K562 (cell line): ENCODE measurements at regions not wholly inside any gene's neighbourhood (a gene's known extent, or its start where the extent isn't known, plus 50 kb on each side); places are given as distances from the start of the nearest gene placed in this dataset.

ENCODE experiments used
- ATAC-seq: fragments of 200-7000 bp; cut with Tn5 transposase; 3 replicates; pipeline ENCODE4 v1.9.1; 2020; ENCODE audit warnings: moderate library complexity
- BruUV-seq: library from RNA; stranded (reverse); fragments of 400-500 nt; replicated peaks from 2 replicates; lab custom pipeline; 2021; lab: Mats Ljungman, UMichigan
- CTCF ChIA-PET: fragments of 300-600 bp; formaldehyde crosslinking; extraction: SDS; loops from one replicate; lab custom pipeline; 2021; ENCODE audit warnings: low intra/inter-chr PET ratio; lab: Yijun Ruan, JAX
- POLR2A ChIA-PET: fragments of 300-600, 350-650 bp; sonication (Branson Sonifier 250); formaldehyde crosslinking; extraction: SDS; loops from one replicate; lab custom pipeline; 2021; ENCODE audit warnings: antibody characterized with exemption, inconsistent platforms; lab: Yijun Ruan, JAX
- DNase-seq, 4 experiments: peaks; one replicate each; pipeline versions ENCODE4 v3.0.0 to v3.0.0-alpha.2; 2011 to 2018; ENCODE audit warnings: low spot score in 3 of 4, mixed read lengths in 3 of 4; ENCODE audit errors: extremely low read depth in 1 of 4
- FAIRE-seq: peaks from 2 replicates; lab custom pipeline; 2011; peaks lifted over from hg19 to GRCh38; lab: Jason Lieb, UNC
- H2AFZ ChIP-seq: 2 replicates; pipeline ENCODE4 v1.6.0; 2011; ENCODE audit warnings: low read depth, low read length, control low read depth, inconsistent platforms
- H3K27ac ChIP-seq: fragments of 200-600 bp; 3 replicates; pipeline ENCODE4 v1.8.0; 2011; ENCODE audit warnings: low read depth, mild to moderate bottlenecking, control low read depth, inconsistent platforms, low read length, moderate library complexity, mixed read lengths; ENCODE audit errors: extremely low read depth
- H3K27me3 ChIP-seq, 2 experiments: fragments of 300-600 bp in 1 of 2; 2 replicates in 1 of 2; 3 replicates in 1 of 2; pipeline versions ENCODE4 v1.6.0 to v1.8.0; 2011; ENCODE audit warnings: inconsistent platforms in 2 of 2, low read length in 2 of 2, mild to moderate bottlenecking in 1 of 2, mixed read lengths in 1 of 2, moderate library complexity in 1 of 2; ENCODE audit not compliant: control insufficient read depth in 2 of 2, insufficient read depth in 2 of 2
- H3K36me3 ChIP-seq: fragments of 300-600 bp; 3 replicates; pipeline ENCODE4 v1.8.0; 2011; ENCODE audit warnings: mild to moderate bottlenecking, low read length, inconsistent platforms; ENCODE audit not compliant: control insufficient read depth, insufficient read depth
- H3K4me1 ChIP-seq, 2 experiments: fragments of 200-600 bp in 1 of 2; replicated peaks in 1 of 2; 2 replicates in 1 of 2; 3 replicates in 1 of 2; pipeline versions ENCODE4 v1.5.1 to v1.8.0; 2011; ENCODE audit warnings: inconsistent platforms in 2 of 2, low read length in 2 of 2, mild to moderate bottlenecking in 1 of 2, mixed read lengths in 1 of 2, moderate library complexity in 1 of 2; ENCODE audit not compliant: control insufficient read depth in 2 of 2, insufficient read depth in 2 of 2
- H3K4me2 ChIP-seq: 2 replicates; pipeline ENCODE4 v1.6.1; 2011; ENCODE audit warnings: low read length, control low read depth, inconsistent platforms, mixed read lengths; ENCODE audit not compliant: insufficient read depth
- H3K4me3 ChIP-seq: fragments of 200-600 bp; sonication (generic), shearing (Covaris generic); 2 replicates; pipeline ENCODE4 v1.5.1; 2016; ENCODE audit warnings: control low read depth, inconsistent platforms
- H3K79me2 ChIP-seq: fragments of 200-600 bp; 3 replicates; pipeline ENCODE4 v1.8.0; 2011; ENCODE audit warnings: low read length, inconsistent platforms; ENCODE audit not compliant: control insufficient read depth, insufficient read depth
- H3K9ac ChIP-seq, 2 experiments: 2 replicates each; pipeline versions ENCODE4 v1.6.0 to v1.6.1; 2011; ENCODE audit warnings: low read depth in 2 of 2, low read length in 2 of 2, control low read depth in 1 of 2, inconsistent platforms in 1 of 2, mild to moderate bottlenecking in 1 of 2, mixed read lengths in 1 of 2; ENCODE audit not compliant: insufficient read depth in 1 of 2
- H3K9me1 ChIP-seq: one replicate; pipeline ENCODE4 v1.6.0; 2011; ENCODE audit warnings: inconsistent platforms, mild to moderate bottlenecking, low read length, moderate library complexity; ENCODE audit not compliant: control insufficient read depth, insufficient read depth
- H3K9me3 ChIP-seq: replicated peaks from 2 replicates; pipeline ENCODE4 v1.5.1; 2011; ENCODE audit warnings: low read depth, low read length, inconsistent platforms; ENCODE audit not compliant: control insufficient read depth, insufficient read depth
- H4K20me1 ChIP-seq: replicated peaks from 2 replicates; pipeline ENCODE4 v1.6.1; 2011; ENCODE audit warnings: low read length, inconsistent platforms, mixed read lengths; ENCODE audit not compliant: control insufficient read depth, insufficient read depth
- MTA3 ChIP-seq: fragments of 450-650 bp; formaldehyde crosslinking; IDR thresholded peaks from 2 replicates; pipeline ENCODE4 v1.6.1; 2017; ENCODE audit warnings: mild to moderate bottlenecking, borderline replicate concordance
- RBM25 ChIP-seq: fragments of 200-400 bp; formaldehyde crosslinking; IDR thresholded peaks from 2 replicates; pipeline ENCODE4 v1.6.1; 2018; ENCODE audit warnings: low read length, low read depth, moderate library complexity; ENCODE audit not compliant: severe bottlenecking
- WGBS: fragments of 100-300 bp; shearing (Covaris generic); methylation state at CpG from one replicate; pipeline ENCODE4 v1.1.6; 2016; ENCODE audit warnings: low coverage, mixed read lengths; ENCODE audit not compliant: insufficient coverage; ENCODE audit errors: missing lambda C conversion rate; 5-methylcytosine and 5-hydroxymethylcytosine counted together
- in situ Hi-C: fragments of 300-500 bp; cut with MboI; formaldehyde crosslinking; loops from 4 replicates; pipeline ENCODE4 v1.15.0; 2018; ENCODE audit warnings: inconsistent platforms, mixed read lengths
- intact Hi-C: fragments of 100-400 bp; cut with micrococcal nuclease; formaldehyde crosslinking; loops from 2 replicates; pipeline ENCODE4 v1.14.2; 2022
- TF ChIP-seq, protein P1 (sequence below): fragments of 450-650 bp; IDR thresholded peaks from 2 replicates; pipeline ENCODE4 v1.6.1; 2017; ENCODE audit warnings: antibody characterized with exemption, mild to moderate bottlenecking

DNA sequence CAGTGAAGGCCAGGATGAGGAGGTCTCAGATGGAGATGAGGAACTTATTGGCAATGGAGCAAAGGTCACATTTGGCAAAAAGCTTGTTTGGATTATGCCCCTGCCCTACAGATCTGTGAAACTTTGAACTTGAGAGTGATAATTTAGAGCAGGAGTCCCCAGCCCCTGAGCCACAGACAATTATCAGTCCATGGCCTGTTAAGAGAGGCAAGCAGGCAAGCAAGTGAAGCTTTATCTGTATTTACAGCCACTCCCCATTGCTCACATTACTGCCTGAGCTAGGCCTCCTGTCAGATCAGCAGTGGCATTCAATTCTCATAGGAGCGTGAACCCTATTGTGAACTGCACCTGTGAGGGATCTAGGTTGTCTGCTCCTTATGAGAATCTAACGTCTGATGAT is 1076.9 kb upstream of the TENM4 start:
- in situ Hi-C loops: no loop called here
- CTCF ChIA-PET: no interaction called here
- no peak for ATAC-seq
- Histone ChIP-seq H3K4me1 (no peaks in the 10 kb centered on the region), H3K79me2 (no peaks in the 10 kb centered on the region), H3K27ac (no peak overlapping the region), H3K36me3 (no peaks in the 10 kb centered on the region), H3K9ac (no peak overlapping the region)
- no peak for FAIRE-seq
- intact Hi-C loops: no loop called here
- POLR2A ChIA-PET: no interaction called here
- 0% methylated on average over 2 of the region's 2 CpGs for WGBS
- DNase-seq: no peak
- TF ChIP-seq MTA3: no peak
- TF ChIP-seq, protein P1, sequence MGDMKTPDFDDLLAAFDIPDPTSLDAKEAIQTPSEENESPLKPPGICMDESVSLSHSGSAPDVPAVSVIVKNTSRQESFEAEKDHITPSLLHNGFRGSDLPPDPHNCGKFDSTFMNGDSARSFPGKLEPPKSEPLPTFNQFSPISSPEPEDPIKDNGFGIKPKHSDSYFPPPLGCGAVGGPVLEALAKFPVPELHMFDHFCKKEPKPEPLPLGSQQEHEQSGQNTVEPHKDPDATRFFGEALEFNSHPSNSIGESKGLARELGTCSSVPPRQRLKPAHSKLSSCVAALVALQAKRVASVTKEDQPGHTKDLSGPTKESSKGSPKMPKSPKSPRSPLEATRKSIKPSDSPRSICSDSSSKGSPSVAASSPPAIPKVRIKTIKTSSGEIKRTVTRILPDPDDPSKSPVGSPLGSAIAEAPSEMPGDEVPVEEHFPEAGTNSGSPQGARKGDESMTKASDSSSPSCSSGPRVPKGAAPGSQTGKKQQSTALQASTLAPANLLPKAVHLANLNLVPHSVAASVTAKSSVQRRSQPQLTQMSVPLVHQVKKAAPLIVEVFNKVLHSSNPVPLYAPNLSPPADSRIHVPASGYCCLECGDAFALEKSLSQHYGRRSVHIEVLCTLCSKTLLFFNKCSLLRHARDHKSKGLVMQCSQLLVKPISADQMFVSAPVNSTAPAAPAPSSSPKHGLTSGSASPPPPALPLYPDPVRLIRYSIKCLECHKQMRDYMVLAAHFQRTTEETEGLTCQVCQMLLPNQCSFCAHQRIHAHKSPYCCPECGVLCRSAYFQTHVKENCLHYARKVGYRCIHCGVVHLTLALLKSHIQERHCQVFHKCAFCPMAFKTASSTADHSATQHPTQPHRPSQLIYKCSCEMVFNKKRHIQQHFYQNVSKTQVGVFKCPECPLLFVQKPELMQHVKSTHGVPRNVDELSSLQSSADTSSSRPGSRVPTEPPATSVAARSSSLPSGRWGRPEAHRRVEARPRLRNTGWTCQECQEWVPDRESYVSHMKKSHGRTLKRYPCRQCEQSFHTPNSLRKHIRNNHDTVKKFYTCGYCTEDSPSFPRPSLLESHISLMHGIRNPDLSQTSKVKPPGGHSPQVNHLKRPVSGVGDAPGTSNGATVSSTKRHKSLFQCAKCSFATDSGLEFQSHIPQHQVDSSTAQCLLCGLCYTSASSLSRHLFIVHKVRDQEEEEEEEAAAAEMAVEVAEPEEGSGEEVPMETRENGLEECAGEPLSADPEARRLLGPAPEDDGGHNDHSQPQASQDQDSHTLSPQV: no peak
- no peak for TF ChIP-seq RBM25
- TF ChIP-seq, all 486 proteins: peak for 0
- Histone ChIP-seq H3K4me3 (no peak overlapping the region), H3K9me3 (no peaks in the 10 kb centered on the region), H2AFZ (no peak overlapping the region), H3K4me2 (no peak overlapping the region), H4K20me1 (no peaks in the 10 kb centered on the region), H3K27me3 (no peaks in the 10 kb centered on the region), H3K9me1 (no peaks in the 10 kb centered on the region)
- BruUV-seq: no TSS peak
